Neural progenitor cell (in vitro differentiated cells): ENCODE measurements at regions not wholly inside any gene's neighbourhood (a gene's known extent, or its start where the extent isn't known, plus 50 kb on each side); places are given as distances from the start of the nearest gene placed in this dataset.

ENCODE experiments used
- CTCF ChIP-seq: fragments of 200-600 bp; sonication (generic); IDR thresholded peaks from 2 replicates; pipeline ENCODE4 v1.5.1; 2017; ENCODE audit warnings: antibody characterized with exemption, mild to moderate bottlenecking
- EZH2phosphoT487 ChIP-seq: fragments of 200-600 bp; sonication (generic); IDR thresholded peaks from 2 replicates; pipeline ENCODE4 v1.6.1; 2017; ENCODE audit warnings: antibody characterized with exemption

GRCh38 chr10:20659225-20659624 is 237.9 kb downstream of the NEBL start:
- no peak for TF ChIP-seq CTCF
- TF ChIP-seq EZH2phosphoT487, result no peak
